Neuronal stem cell (in vitro differentiated cells): ENCODE measurements at regions not wholly inside any gene's neighbourhood (a gene's known extent, or its start where the extent isn't known, plus 50 kb on each side); places are given as distances from the start of the nearest gene placed in this dataset.

Source experiments
- DNase-seq: peaks from one replicate; pipeline ENCODE4 v3.0.0-alpha.2; 2013; ENCODE audit warnings: low spot score
- H2AFZ ChIP-seq: one replicate; pipeline ENCODE4 v1.6.1; 2013; ENCODE audit warnings: mild to moderate bottlenecking, low read length, inconsistent platforms
- H2AK5ac ChIP-seq: 2 replicates; pipeline ENCODE4 v1.6.1; 2013; ENCODE audit warnings: low read depth, mild to moderate bottlenecking, inconsistent platforms, low read length, moderate library complexity, mixed read lengths
- H2BK120ac ChIP-seq: 2 replicates; pipeline ENCODE4 v1.6.1; 2013; ENCODE audit warnings: low read depth, mild to moderate bottlenecking, inconsistent platforms, low read length, moderate library complexity, mixed read lengths
- H2BK12ac ChIP-seq: one replicate; pipeline ENCODE4 v1.6.1; 2013; ENCODE audit warnings: low read length, inconsistent platforms
- H2BK15ac ChIP-seq: 2 replicates; pipeline ENCODE4 v1.6.1; 2013; ENCODE audit warnings: mild to moderate bottlenecking, low read length, inconsistent platforms, mixed read lengths
- H2BK5ac ChIP-seq: one replicate; pipeline ENCODE4 v1.6.1; 2013; ENCODE audit warnings: inconsistent platforms, mild to moderate bottlenecking, low read length, moderate library complexity
- H3K14ac ChIP-seq: one replicate; pipeline ENCODE4 v1.6.1; 2013; ENCODE audit warnings: low read length, inconsistent platforms
- H3K18ac ChIP-seq: 2 replicates; pipeline ENCODE4 v1.6.1; 2013; ENCODE audit warnings: low read length, inconsistent platforms
- H3K23ac ChIP-seq: 2 replicates; pipeline ENCODE4 v1.6.1; 2013; ENCODE audit warnings: low read depth, mild to moderate bottlenecking, mixed read lengths, low read length, inconsistent platforms; ENCODE audit not compliant: poor library complexity
- H3K27ac ChIP-seq: replicated peaks from 3 replicates; pipeline ENCODE4 v1.5.1; 2013; ENCODE audit warnings: low read length, inconsistent platforms
- H3K27me3 ChIP-seq, 3 experiments: 2 replicates each; pipeline ENCODE4 v1.6.1; 2013; ENCODE audit warnings: low read length in 3 of 3, mild to moderate bottlenecking in 2 of 3, inconsistent platforms in 1 of 3, low read depth in 1 of 3, mixed read lengths in 1 of 3, moderate library complexity in 1 of 3; ENCODE audit not compliant: control insufficient read depth in 3 of 3, insufficient read depth in 3 of 3
- H3K36me3 ChIP-seq, 2 donors: replicated peaks in 1 of 2; 2 replicates each; pipeline ENCODE4 v1.6.1; 2013; ENCODE audit warnings: low read length in 2 of 2; ENCODE audit not compliant: control insufficient read depth in 2 of 2, insufficient read depth in 2 of 2
- H3K4ac ChIP-seq: 2 replicates; pipeline ENCODE4 v1.6.1; 2013; ENCODE audit warnings: inconsistent platforms, mild to moderate bottlenecking, low read length, moderate library complexity
- H3K4me1 ChIP-seq, 2 donors: 1 replicate in 1 of 2; 2 replicates in 1 of 2; pipeline ENCODE4 v1.6.1; 2013; ENCODE audit warnings: low read length in 2 of 2, low read depth in 1 of 2; ENCODE audit not compliant: control insufficient read depth in 2 of 2, insufficient read depth in 1 of 2
- H3K4me2 ChIP-seq: one replicate; pipeline ENCODE4 v1.6.1; 2013; ENCODE audit warnings: mild to moderate bottlenecking, low read length, inconsistent platforms; ENCODE audit not compliant: insufficient read depth, poor library complexity, severe bottlenecking
- H3K4me3 ChIP-seq, 2 donors: 2 replicates each; pipeline ENCODE4 v1.5.1; 2013; ENCODE audit warnings: low read length in 2 of 2, mild to moderate bottlenecking in 2 of 2, inconsistent platforms in 1 of 2, moderate library complexity in 1 of 2
- H3K79me1 ChIP-seq: one replicate; pipeline ENCODE4 v1.6.1; 2013; ENCODE audit warnings: low read depth, mild to moderate bottlenecking, inconsistent platforms, low read length, moderate library complexity
- H3K9ac ChIP-seq: one replicate; pipeline ENCODE4 v1.6.1; 2013; ENCODE audit warnings: mild to moderate bottlenecking, low read depth, low read length, inconsistent platforms; ENCODE audit not compliant: poor library complexity
- H3K9me3 ChIP-seq, 2 donors: replicated peaks in 1 of 2; 2 replicates each; pipeline versions ENCODE3 to v1.6.1; 2013; ENCODE audit warnings: low read length in 2 of 2, mild to moderate bottlenecking in 2 of 2, inconsistent platforms in 1 of 2, low read depth in 1 of 2, mixed read lengths in 1 of 2, moderate library complexity in 1 of 2; ENCODE audit not compliant: control insufficient read depth in 2 of 2, insufficient read depth in 1 of 2
- H4K8ac ChIP-seq: one replicate; pipeline ENCODE4 v1.6.1; 2013; ENCODE audit warnings: low read depth, mild to moderate bottlenecking, inconsistent platforms, low read length, moderate library complexity
- H4K91ac ChIP-seq: one replicate; pipeline ENCODE4 v1.6.1; 2013; ENCODE audit warnings: low read length, low read depth, mild to moderate bottlenecking, inconsistent platforms; ENCODE audit not compliant: poor library complexity
- WGBS, 2 donors: extraction: QIAGEN DNeasy Blood & Tissue Kit; methylation state at CpG; one replicate each; pipeline ENCODE4 v1.1.7; 2013; ENCODE audit warnings: missing lambda C conversion rate in 2 of 2, mixed read lengths in 1 of 2; ENCODE audit not compliant: insufficient read length in 2 of 2, insufficient replicate concordance in 1 of 2; ENCODE audit errors: extremely low coverage in 2 of 2; 5-methylcytosine and 5-hydroxymethylcytosine counted together

DNA sequence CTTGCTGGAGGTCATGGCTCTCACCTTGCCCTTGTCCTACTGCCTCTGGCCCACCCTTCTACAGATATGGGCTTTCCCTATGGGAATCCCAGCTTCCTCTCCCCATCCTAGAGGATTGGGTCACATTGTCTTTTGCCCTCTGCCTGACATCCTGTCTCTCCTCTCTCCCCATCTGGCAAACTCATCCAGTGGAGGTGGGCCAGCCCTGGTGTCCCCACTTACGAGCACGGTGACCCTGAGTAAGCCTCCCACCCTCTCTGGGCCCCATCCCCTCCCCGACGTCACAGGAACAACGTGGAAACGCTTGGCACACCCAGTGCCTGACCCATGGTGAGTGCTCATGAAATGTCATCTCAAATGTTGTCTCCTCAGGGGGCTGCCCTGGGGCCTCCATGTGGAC lies 56.1 kb upstream of the ID3 start:
- H3K23ac ChIP-seq: peak overlapping the region; percentile 32
- no peak overlapping the region for H3K4me3 ChIP-seq
- no peak overlapping the region for H2BK12ac ChIP-seq
- H3K9ac ChIP-seq: no peak overlapping the region
- no peak overlapping the region for H2BK5ac ChIP-seq
- H3K18ac ChIP-seq: peak overlapping the region; percentile 60
- no peak overlapping the region for H3K14ac ChIP-seq
- peaks cover 6 to 11% of the 10 kb centered on the region in 2 donors for H3K4me1 ChIP-seq
- peaks cover 0 to 2% of the 10 kb centered on the region in 2 donors for H3K9me3 ChIP-seq
- no peak overlapping the region for H2BK15ac ChIP-seq
- no peak overlapping the region for H2AK5ac ChIP-seq
- no peaks in the 10 kb centered on the region for H3K79me1 ChIP-seq
- WGBS, 2 donors: no CpG with 5 or more reads among the region's 6 CpGs
- no peak overlapping the region for H4K91ac ChIP-seq
- no peak overlapping the region for H3K27ac ChIP-seq
- DNase-seq: no peak
- no peak overlapping the region for H2BK120ac ChIP-seq
- peaks cover 2 to 26% (median 19%) of the 10 kb centered on the region in 3 experiments for H3K27me3 ChIP-seq
- H3K4ac ChIP-seq: no peak overlapping the region
- no peaks in the 10 kb centered on the region for H3K36me3 ChIP-seq
- no peak overlapping the region for H2AFZ ChIP-seq
- no peak overlapping the region for H4K8ac ChIP-seq
- H3K4me2 ChIP-seq: no peak overlapping the region

- no peak for DNase-seq
- Histone ChIP-seq H4K8ac (no peak overlapping the region), H3K4me3 (no peak overlapping the region), H3K9ac (no peak overlapping the region), H2BK5ac (no peak overlapping the region), H2BK15ac (no peak overlapping the region), H4K91ac (no peak overlapping the region), H3K4me2 (no peak overlapping the region), H3K9me3 (peaks cover 0 to 2% of the 10 kb centered on the region in 2 donors), H3K27me3 (peaks cover 2 to 15% (median 7%) of the 10 kb centered on the region in 3 experiments), H3K4ac (no peak overlapping the region), H2BK12ac (no peak overlapping the region), H3K79me1 (no peaks in the 10 kb centered on the region), H3K27ac (no peak overlapping the region), H2BK120ac (no peak overlapping the region), H2AK5ac (no peak overlapping the region), H3K18ac (no peak overlapping the region), H3K23ac (no peak overlapping the region), H2AFZ (no peak overlapping the region), H3K4me1 (peaks cover 6 to 7% of the 10 kb centered on the region in 2 donors), H3K36me3 (no peaks in the 10 kb centered on the region), H3K14ac (no peak overlapping the region)
- no CpG with 5 or more reads among the region's 8 CpGs for WGBS, 2 donors
Measured at GRCh38 chr1:23614032-23614660, 54.8 kb upstream of the ID3 start.

- Histone ChIP-seq H2AFZ (peak overlapping the region; percentile 23), H3K23ac (no peak overlapping the region), H2BK5ac (no peak overlapping the region), H3K27ac (no peak overlapping the region), H3K4me2 (no peak overlapping the region), H2BK12ac (peak overlapping the region; percentile 75), H3K9me3 (no peaks in the 10 kb centered on the region), H3K18ac (peak overlapping the region; percentile 80), H3K79me1 (no peaks in the 10 kb centered on the region), H3K36me3 (no peaks in the 10 kb centered on the region), H2BK15ac (peak overlapping the region; percentile 56), H3K4ac (no peak overlapping the region), H3K4me1 (peaks cover 6 to 7% of the 10 kb centered on the region in 2 donors), H2AK5ac (peak overlapping the region; percentile 56), H4K91ac (no peak overlapping the region), H3K27me3 (peaks cover 0 to 7% (median under 1%) of the 10 kb centered on the region in 3 experiments), H3K14ac (no peak overlapping the region), H3K4me3 (no peak overlapping the region), H2BK120ac (no peak overlapping the region), H4K8ac (no peak overlapping the region), H3K9ac (peak overlapping the region; percentile 24)
- no peak for DNase-seq
- WGBS, 2 donors: no CpG with 5 or more reads among the region's 12 CpGs
Measured at GRCh38 chr1:23613191-23614031, 54.1 kb upstream of the ID3 start.

- no CpG with 5 or more reads among the region's 4 CpGs for WGBS, 2 donors
- Histone ChIP-seq H2BK120ac (no peak overlapping the region), H3K4me3 (no peak overlapping the region), H3K14ac (no peak overlapping the region), H2BK12ac (no peak overlapping the region), H4K8ac (no peak overlapping the region), H4K91ac (no peak overlapping the region), H2AFZ (no peak overlapping the region), H3K23ac (no peak overlapping the region), H3K27ac (no peak overlapping the region), H2BK5ac (no peak overlapping the region), H3K4ac (no peak overlapping the region), H2BK15ac (no peak overlapping the region), H3K9ac (no peak overlapping the region), H3K9me3 (no peaks in the 10 kb centered on the region), H3K79me1 (no peaks in the 10 kb centered on the region), H3K36me3 (no peaks in the 10 kb centered on the region), H3K4me1 (peaks cover 6 to 7% of the 10 kb centered on the region in 2 donors), H3K18ac (no peak overlapping the region), H3K27me3 (no peaks in the 10 kb centered on the region), H3K4me2 (no peak overlapping the region), H2AK5ac (no peak overlapping the region)
- no peak for DNase-seq
Measured at GRCh38 chr1:23611601-23612327, 52.5 kb upstream of the ID3 start.
